ENCODE measurements at regions not wholly inside any gene's neighbourhood (a gene's known extent, or its start where the extent isn't known, plus 50 kb on each side); places are given as distances from the start of the nearest gene placed in this dataset.
A peak's percentile ranks its signal among the peaks of the same experiment; 100 is the strongest.

DNA sequence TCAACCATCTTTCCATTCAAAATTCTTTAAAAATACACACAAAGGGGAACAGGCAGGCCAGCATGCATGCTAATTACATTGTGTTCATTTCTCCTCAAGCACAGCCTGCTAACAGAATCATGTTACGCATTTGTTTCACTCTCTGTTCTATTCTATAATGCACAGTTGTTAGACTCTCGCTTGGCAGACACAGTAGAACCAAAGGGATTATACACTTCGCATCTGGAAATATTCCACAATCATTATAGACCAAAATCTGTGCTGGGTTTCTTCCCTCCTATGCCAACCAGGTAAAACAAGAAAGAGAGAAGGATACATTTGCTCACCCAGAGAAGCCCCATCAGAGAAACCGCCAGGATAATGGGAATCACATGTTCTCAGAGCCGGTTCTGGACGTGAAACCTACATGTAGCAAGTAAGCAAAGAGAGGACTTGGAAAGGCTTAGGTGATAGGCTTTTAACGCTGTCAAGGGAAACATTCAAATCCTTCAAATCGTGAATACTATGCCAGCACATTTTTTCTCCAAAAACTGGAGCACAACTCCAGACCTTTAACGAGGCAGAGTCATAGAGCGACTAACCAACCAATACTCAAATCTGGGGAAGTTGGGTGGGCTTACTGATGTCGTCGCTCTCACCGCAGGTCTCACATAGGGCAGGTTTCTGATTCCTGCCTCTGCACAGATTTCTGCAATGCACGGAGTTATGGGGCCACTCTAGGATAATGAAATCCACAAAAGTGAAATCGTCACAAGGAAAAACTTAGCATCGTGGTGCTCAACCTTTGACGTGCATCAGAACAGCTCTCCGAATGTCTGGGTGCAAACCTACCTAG lies 380.5 kb upstream of the AUTS2 start:
- no peak for DNase-seq
- TF ChIP-seq POLR2AphosphoS5 (IDR thresholded peaks at IDR 0.05): no peak
- TF ChIP-seq, protein P1, sequence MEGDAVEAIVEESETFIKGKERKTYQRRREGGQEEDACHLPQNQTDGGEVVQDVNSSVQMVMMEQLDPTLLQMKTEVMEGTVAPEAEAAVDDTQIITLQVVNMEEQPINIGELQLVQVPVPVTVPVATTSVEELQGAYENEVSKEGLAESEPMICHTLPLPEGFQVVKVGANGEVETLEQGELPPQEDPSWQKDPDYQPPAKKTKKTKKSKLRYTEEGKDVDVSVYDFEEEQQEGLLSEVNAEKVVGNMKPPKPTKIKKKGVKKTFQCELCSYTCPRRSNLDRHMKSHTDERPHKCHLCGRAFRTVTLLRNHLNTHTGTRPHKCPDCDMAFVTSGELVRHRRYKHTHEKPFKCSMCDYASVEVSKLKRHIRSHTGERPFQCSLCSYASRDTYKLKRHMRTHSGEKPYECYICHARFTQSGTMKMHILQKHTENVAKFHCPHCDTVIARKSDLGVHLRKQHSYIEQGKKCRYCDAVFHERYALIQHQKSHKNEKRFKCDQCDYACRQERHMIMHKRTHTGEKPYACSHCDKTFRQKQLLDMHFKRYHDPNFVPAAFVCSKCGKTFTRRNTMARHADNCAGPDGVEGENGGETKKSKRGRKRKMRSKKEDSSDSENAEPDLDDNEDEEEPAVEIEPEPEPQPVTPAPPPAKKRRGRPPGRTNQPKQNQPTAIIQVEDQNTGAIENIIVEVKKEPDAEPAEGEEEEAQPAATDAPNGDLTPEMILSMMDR (IDR thresholded peaks at IDR 0.05): no peak
- no peak for TF ChIP-seq POLR2A (IDR thresholded peaks at IDR 0.05)
- no peak for TF ChIP-seq EP300 (IDR thresholded peaks at IDR 0.05)
- no peaks in the 10 kb centered on the region for H3K4me1 ChIP-seq
- WGBS, 2 donors: 85 to 87% methylated on average over 18 of the region's 18 CpGs
- H3K4me3 ChIP-seq: no peak overlapping the region
- no peak overlapping the region for H3K27ac ChIP-seq
- ATAC-seq (ENCODE audit: low FRiP score in 2 of 2): no peak
- no peaks in the 10 kb centered on the region for H3K27me3 ChIP-seq
- no peaks in the 10 kb centered on the region for H3K9me3 ChIP-seq
- no peaks in the 10 kb centered on the region for H3K36me3 ChIP-seq

DNA sequence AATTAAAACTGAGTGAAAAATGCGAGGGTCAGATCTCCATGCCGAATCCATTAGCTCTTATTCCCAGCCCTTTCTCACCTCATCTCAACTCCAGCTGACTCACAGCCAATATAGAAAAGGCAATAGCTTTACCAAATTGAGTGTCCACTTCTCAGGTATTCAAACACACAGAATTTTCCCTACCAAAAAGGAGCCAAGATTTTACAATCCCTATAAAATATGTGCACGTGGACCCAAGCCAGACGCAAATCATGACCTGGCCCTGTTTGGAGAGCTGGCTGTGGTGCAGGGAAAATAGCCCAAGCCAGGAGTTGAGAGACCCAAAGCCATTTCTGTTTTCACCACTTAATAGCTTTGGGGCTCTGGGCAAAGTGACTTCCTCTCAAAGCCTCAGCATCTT lies 379.7 kb upstream of the AUTS2 start:
- WGBS, 2 donors: 50 to 80% methylated on average over 4 of the region's 4 CpGs
- H3K4me1 ChIP-seq: no peaks in the 10 kb centered on the region
- ATAC-seq (ENCODE audit: low FRiP score in 2 of 2): peak in 1 of 2 donors; percentile 17

DNA sequence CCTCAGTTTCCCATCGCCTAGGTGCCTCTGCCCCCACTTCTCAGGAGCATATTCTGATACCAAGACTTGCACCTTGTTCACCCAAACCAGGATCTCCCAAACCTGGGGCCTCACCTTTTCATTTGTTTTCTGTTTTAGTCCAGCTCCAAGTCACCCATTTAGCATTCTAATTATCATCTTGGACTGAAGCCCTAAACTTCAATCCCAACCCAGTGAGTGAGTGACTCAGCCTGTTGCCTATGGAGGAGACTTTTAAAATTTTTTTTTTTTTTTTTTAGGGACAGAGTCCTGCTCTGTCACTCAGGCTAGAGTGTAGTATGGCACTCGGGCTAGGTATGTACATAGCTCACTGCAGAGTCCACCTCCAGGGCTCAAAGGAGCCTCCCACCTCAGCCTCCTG lies 378.9 kb upstream of the AUTS2 start:
- Histone ChIP-seq H3K4me1 (no peaks in the 10 kb centered on the region), H3K27me3 (no peaks in the 10 kb centered on the region), H3K4me3 (no peak overlapping the region), H3K27ac (no peak overlapping the region), H3K36me3 (no peaks in the 10 kb centered on the region), H3K9me3 (no peaks in the 10 kb centered on the region)
- 64 to 73% methylated on average over 2 of the region's 2 CpGs for WGBS, 2 donors
- TF ChIP-seq POLR2AphosphoS5 (IDR thresholded peaks at IDR 0.05) (no peak), POLR2A (IDR thresholded peaks at IDR 0.05) (no peak), EP300 (IDR thresholded peaks at IDR 0.05) (no peak)
- TF ChIP-seq, protein P1 (IDR thresholded peaks at IDR 0.05): no peak
- ATAC-seq (ENCODE audit: low FRiP score in 2 of 2): no peak
- DNase-seq: no peak

More for the DNA sequence above, 379.7 kb upstream of the AUTS2 start:
- TF ChIP-seq, protein P1 (IDR thresholded peaks at IDR 0.05): no peak
- TF ChIP-seq EP300 (IDR thresholded peaks at IDR 0.05) (no peak), POLR2A (IDR thresholded peaks at IDR 0.05) (no peak)
- Histone ChIP-seq H3K9me3 (no peaks in the 10 kb centered on the region), H3K36me3 (no peaks in the 10 kb centered on the region), H3K27ac (no peak overlapping the region), H3K27me3 (no peaks in the 10 kb centered on the region), H3K4me3 (no peak overlapping the region)
- no peak for DNase-seq

GRCh38 chr7:69225259-69225943 lies 372.9 kb upstream of the AUTS2 start:
- no peak overlapping the region for H3K4me3 ChIP-seq
- H3K27me3 ChIP-seq: no peaks in the 10 kb centered on the region
- H3K27ac ChIP-seq: no peak overlapping the region
- no peaks in the 10 kb centered on the region for H3K9me3 ChIP-seq
- no peak for TF ChIP-seq EP300 (IDR thresholded peaks at IDR 0.05)
- TF ChIP-seq, protein P1 (IDR thresholded peaks at IDR 0.05): no peak
- no peak for TF ChIP-seq POLR2AphosphoS5 (IDR thresholded peaks at IDR 0.05)
- no peak for TF ChIP-seq POLR2A (IDR thresholded peaks at IDR 0.05)
- no peak for ATAC-seq (ENCODE audit: low FRiP score in 2 of 2)
- no peaks in the 10 kb centered on the region for H3K36me3 ChIP-seq
- no peak for DNase-seq
- 78 to 81% methylated on average over 4 to 6 of the region's 6 CpGs for WGBS, 2 donors
- H3K4me1 ChIP-seq: no peaks in the 10 kb centered on the region
